ENCODE measurements at regions not wholly inside any gene's neighbourhood (a gene's known extent, or its start where the extent isn't known, plus 50 kb on each side); places are given as distances from the start of the nearest gene placed in this dataset.

DNA sequence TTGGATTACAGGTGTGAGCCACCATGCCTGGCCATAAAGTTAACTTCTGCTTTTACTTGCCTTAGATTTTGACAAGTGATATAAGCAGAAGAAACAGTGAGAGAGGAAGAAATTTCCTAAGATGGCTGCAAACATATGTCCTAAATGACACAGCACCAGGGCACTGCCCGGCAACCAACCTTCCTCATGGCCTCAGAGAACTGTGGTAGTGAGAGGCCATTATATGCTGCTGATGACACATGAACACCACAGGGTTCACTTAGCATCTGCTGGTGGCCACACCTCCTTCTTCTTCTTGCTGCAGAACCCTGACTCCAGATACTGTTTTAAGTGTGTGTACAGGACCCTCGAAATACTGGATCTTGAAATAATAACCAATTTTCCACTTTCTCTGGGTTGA lies 88.2 kb downstream of the KCTD12 start:
- no peak for DNase-seq (ENCODE audit: low read depth in 2 of 2)
- Histone ChIP-seq H3K36me3 (ENCODE audit: control insufficient read depth, insufficient read depth, low read length) (no peaks in the 10 kb centered on the region), H3K4me2 (ENCODE audit: extremely low read depth, insufficient read depth, low read length) (no peak overlapping the region), H3K9ac (ENCODE audit: insufficient read depth, low read length) (no peak overlapping the region), H3K27me3 (ENCODE audit: control insufficient read depth, insufficient read depth, low read length) (no peaks in the 10 kb centered on the region), H3K79me2 (ENCODE audit: control insufficient read depth, insufficient read depth, low read length) (no peaks in the 10 kb centered on the region), H3K4me1 (ENCODE audit: control insufficient read depth, extremely low read depth, insufficient read depth, low read length) (peaks cover 2% of the 10 kb centered on the region), H3K27ac (ENCODE audit: insufficient read depth, low read length) (no peak overlapping the region), H4K20me1 (ENCODE audit: control insufficient read depth, extremely low read depth, insufficient read depth, low read length) (no peaks in the 10 kb centered on the region), H2AFZ (ENCODE audit: low read length) (no peak overlapping the region), H3K9me3 (ENCODE audit: control insufficient read depth, insufficient read depth, low read depth, low read length) (no peaks in the 10 kb centered on the region), H3K4me3 (replicated peaks in 1 of 4; ENCODE audit: control extremely low read depth in 1 of 4, insufficient read depth in 1 of 4, low read depth in 3 of 4, low read length in 4 of 4) (no peak overlapping the region)
- no peak for TF ChIP-seq EZH2 (IDR thresholded peaks at IDR 0.05; ENCODE audit: low read length, missing control alignments)
- TF ChIP-seq, protein P1, sequence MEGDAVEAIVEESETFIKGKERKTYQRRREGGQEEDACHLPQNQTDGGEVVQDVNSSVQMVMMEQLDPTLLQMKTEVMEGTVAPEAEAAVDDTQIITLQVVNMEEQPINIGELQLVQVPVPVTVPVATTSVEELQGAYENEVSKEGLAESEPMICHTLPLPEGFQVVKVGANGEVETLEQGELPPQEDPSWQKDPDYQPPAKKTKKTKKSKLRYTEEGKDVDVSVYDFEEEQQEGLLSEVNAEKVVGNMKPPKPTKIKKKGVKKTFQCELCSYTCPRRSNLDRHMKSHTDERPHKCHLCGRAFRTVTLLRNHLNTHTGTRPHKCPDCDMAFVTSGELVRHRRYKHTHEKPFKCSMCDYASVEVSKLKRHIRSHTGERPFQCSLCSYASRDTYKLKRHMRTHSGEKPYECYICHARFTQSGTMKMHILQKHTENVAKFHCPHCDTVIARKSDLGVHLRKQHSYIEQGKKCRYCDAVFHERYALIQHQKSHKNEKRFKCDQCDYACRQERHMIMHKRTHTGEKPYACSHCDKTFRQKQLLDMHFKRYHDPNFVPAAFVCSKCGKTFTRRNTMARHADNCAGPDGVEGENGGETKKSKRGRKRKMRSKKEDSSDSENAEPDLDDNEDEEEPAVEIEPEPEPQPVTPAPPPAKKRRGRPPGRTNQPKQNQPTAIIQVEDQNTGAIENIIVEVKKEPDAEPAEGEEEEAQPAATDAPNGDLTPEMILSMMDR (conservative IDR thresholded peaks at IDR 0.05 in 1 of 2, IDR thresholded peaks at IDR 0.05 in 1 of 2; ENCODE audit: low read depth in 1 of 2, low read length in 2 of 2) = no peak

DNA sequence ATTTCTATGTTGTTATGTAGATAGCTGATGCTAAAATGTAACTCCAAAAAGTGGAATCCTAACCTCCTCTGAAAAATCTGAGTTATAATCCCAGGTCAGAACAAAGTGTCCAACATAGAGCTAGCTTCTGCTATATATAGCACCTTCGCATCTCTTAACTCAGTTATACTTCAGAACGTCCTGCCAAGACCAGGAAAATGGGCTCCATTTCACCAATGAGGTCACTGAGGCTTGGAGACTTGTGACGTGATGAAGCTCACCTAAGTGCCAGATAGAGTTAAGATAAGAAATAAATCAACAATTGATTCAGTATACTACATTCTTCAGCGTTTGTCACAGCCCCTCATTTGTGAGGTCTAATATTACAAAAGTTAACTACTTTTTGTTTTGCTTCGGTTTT lies 88.8 kb downstream of the KCTD12 start:
- no peaks in the 10 kb centered on the region for H3K36me3 ChIP-seq (ENCODE audit: control insufficient read depth, insufficient read depth, low read length)
- H3K4me2 ChIP-seq (ENCODE audit: extremely low read depth, insufficient read depth, low read length) = no peak overlapping the region
- no peak overlapping the region for H3K27ac ChIP-seq (ENCODE audit: insufficient read depth, low read length)
- DNase-seq (ENCODE audit: low read depth in 2 of 2) = no peak
- H2AFZ ChIP-seq (ENCODE audit: low read length) = no peak overlapping the region
- H3K79me2 ChIP-seq (ENCODE audit: control insufficient read depth, insufficient read depth, low read length) = no peaks in the 10 kb centered on the region
- peaks cover 3% of the 10 kb centered on the region for H3K4me1 ChIP-seq (ENCODE audit: control insufficient read depth, extremely low read depth, insufficient read depth, low read length)
- no peaks in the 10 kb centered on the region for H3K27me3 ChIP-seq (ENCODE audit: control insufficient read depth, insufficient read depth, low read length)
- no peaks in the 10 kb centered on the region for H3K9me3 ChIP-seq (ENCODE audit: control insufficient read depth, insufficient read depth, low read depth, low read length)
- H3K4me3 ChIP-seq (replicated peaks in 1 of 4; ENCODE audit: control extremely low read depth in 1 of 4, insufficient read depth in 1 of 4, low read depth in 3 of 4, low read length in 4 of 4) = no peak overlapping the region
- no peak overlapping the region for H3K9ac ChIP-seq (ENCODE audit: insufficient read depth, low read length)
- no peaks in the 10 kb centered on the region for H4K20me1 ChIP-seq (ENCODE audit: control insufficient read depth, extremely low read depth, insufficient read depth, low read length)
- TF ChIP-seq, protein P1 (conservative IDR thresholded peaks at IDR 0.05 in 1 of 2, IDR thresholded peaks at IDR 0.05 in 1 of 2; ENCODE audit: low read depth in 1 of 2, low read length in 2 of 2) = no peak
- no peak for TF ChIP-seq EZH2 (IDR thresholded peaks at IDR 0.05; ENCODE audit: low read length, missing control alignments)

DNA sequence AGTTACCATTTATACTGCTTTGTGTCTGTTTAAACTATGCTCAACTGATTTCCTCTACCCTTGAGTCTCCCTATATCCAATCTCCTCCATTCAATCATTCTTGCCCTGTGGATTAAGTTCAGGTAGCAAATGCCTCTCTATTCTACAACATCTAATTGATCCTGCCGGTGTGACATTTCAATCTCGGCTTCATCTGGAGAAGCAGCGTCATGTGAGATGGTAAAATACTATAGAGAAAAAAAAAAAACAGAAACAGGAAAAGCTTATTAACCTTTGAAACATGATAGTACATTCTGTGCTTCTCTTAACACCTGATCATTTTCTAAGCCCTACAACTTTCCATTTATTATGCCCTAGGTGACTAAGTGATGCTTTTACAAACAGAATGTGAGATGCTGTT lies 89.4 kb downstream of the KCTD12 start:
- H3K9me3 ChIP-seq (ENCODE audit: control insufficient read depth, insufficient read depth, low read depth, low read length) = no peaks in the 10 kb centered on the region
- peaks cover 3% of the 10 kb centered on the region for H3K4me1 ChIP-seq (ENCODE audit: control insufficient read depth, extremely low read depth, insufficient read depth, low read length)
- no peak overlapping the region for H2AFZ ChIP-seq (ENCODE audit: low read length)
- H3K4me3 ChIP-seq (replicated peaks in 1 of 4; ENCODE audit: control extremely low read depth in 1 of 4, insufficient read depth in 1 of 4, low read depth in 3 of 4, low read length in 4 of 4) = no peak overlapping the region
- DNase-seq (ENCODE audit: low read depth in 2 of 2) = no peak
- TF ChIP-seq, protein P1 (conservative IDR thresholded peaks at IDR 0.05 in 1 of 2, IDR thresholded peaks at IDR 0.05 in 1 of 2; ENCODE audit: low read depth in 1 of 2, low read length in 2 of 2) = no peak
- no peak for TF ChIP-seq EZH2 (IDR thresholded peaks at IDR 0.05; ENCODE audit: low read length, missing control alignments)
- no peaks in the 10 kb centered on the region for H3K79me2 ChIP-seq (ENCODE audit: control insufficient read depth, insufficient read depth, low read length)
- no peak overlapping the region for H3K27ac ChIP-seq (ENCODE audit: insufficient read depth, low read length)
- no peak overlapping the region for H3K9ac ChIP-seq (ENCODE audit: insufficient read depth, low read length)
- H3K36me3 ChIP-seq (ENCODE audit: control insufficient read depth, insufficient read depth, low read length) = no peaks in the 10 kb centered on the region
- H3K4me2 ChIP-seq (ENCODE audit: extremely low read depth, insufficient read depth, low read length) = no peak overlapping the region
- H3K27me3 ChIP-seq (ENCODE audit: control insufficient read depth, insufficient read depth, low read length) = no peaks in the 10 kb centered on the region
- H4K20me1 ChIP-seq (ENCODE audit: control insufficient read depth, extremely low read depth, insufficient read depth, low read length) = no peaks in the 10 kb centered on the region

Data from fibroblast of lung (primary cell).